H1 (cell line): ENCODE measurements at regions not wholly inside any gene's neighbourhood (a gene's known extent, or its start where the extent isn't known, plus 50 kb on each side); places are given as distances from the start of the nearest gene placed in this dataset.

ENCODE experiments used
- CREB1 ChIP-seq: IDR thresholded peaks from 2 replicates; pipeline ENCODE4 v1.6.1; 2012; ENCODE audit warnings: inconsistent platforms
- RBBP5 ChIP-seq: IDR thresholded peaks from 2 replicates; pipeline ENCODE4 v1.7.1; 2012; ENCODE audit warnings: low read depth, mild to moderate bottlenecking, inconsistent platforms, low read length, moderate library complexity, borderline replicate concordance
- YY1 ChIP-seq: IDR thresholded peaks from 2 replicates; pipeline ENCODE4 v1.6.1; 2011; ENCODE audit warnings: low read depth, mild to moderate bottlenecking, low read length

DNA sequence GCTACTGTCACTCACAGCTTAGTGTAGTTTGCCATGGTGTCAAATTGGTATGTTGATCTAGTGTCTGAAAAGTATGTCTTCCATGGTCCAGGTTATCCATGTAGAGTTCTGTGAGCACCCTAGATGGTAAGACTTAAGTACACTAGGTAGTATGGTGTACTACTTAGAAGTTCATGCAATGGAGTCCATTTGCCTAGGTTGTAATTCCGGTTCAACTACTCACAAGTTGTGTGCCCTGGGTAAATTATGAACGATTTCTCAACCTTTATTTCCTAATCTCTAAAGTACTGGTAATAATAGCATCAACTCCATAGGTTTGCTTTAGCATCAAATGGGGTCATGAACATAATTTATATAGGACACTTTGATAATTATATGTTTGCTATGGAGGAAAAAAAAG, 666.2 kb upstream of the CELF2 start (continued):
- no peak for TF ChIP-seq YY1
- no peak for TF ChIP-seq RBBP5
- TF ChIP-seq CREB1 = no peak
